Colonic mucosa (tissue), 4 donors: ENCODE measurements at regions not wholly inside any gene's neighbourhood (a gene's known extent, or its start where the extent isn't known, plus 50 kb on each side); places are given as distances from the start of the nearest gene placed in this dataset.

Source experiments
- DNase-seq: peaks from one replicate; pipeline ENCODE4 v3.0.0-alpha.2; 2020
- H3K27ac ChIP-seq: fragments of 200-600 bp; one replicate; pipeline ENCODE4 v1.8.0; 2021
- H3K27me3 ChIP-seq: fragments of 200-600 bp; one replicate; pipeline ENCODE4 v1.8.0; 2021
- H3K36me3 ChIP-seq: fragments of 200-600 bp; one replicate; pipeline ENCODE4 v1.8.0; 2021
- H3K4me1 ChIP-seq: fragments of 200-600 bp; one replicate; pipeline ENCODE4 v1.8.0; 2021; ENCODE audit warnings: mild to moderate bottlenecking
- H3K4me3 ChIP-seq: fragments of 200-600 bp; one replicate; pipeline ENCODE4 v1.8.0; 2021
- H3K9ac ChIP-seq, 2 donors: one replicate each; pipeline ENCODE4 v1.7.0; 2013; ENCODE audit warnings: control low read depth in 2 of 2, low read depth in 2 of 2, low read length in 2 of 2
- H3K9me3 ChIP-seq: fragments of 200-600 bp; one replicate; pipeline ENCODE4 v1.8.0; 2021
- intact Hi-C: fragments of 100-400 bp; cut with DNase I; formaldehyde crosslinking; loops from one replicate; pipeline ENCODE4 v1.14.1; 2022
- TF ChIP-seq, protein P1 (sequence below): fragments of 200-600 bp; IDR thresholded peaks from one replicate; pipeline ENCODE4 v1.8.0; 2022; ENCODE audit warnings: antibody characterized with exemption, mild to moderate bottlenecking
- donor health status: healthy.
- donor health status: DM: no; HTN: no; CAD: no.
- donor health status: DM: no; HTN: no; CAD: no.

GRCh38 chr1:229119876-229120275 is 151.0 kb upstream of the RAB4A start:
- Histone ChIP-seq H3K9me3 (no peaks in the 10 kb centered on the region), H3K4me3 (no peak overlapping the region), H3K36me3 (no peaks in the 10 kb centered on the region), H3K27ac (no peak overlapping the region), H3K9ac (no peak overlapping the region), H3K27me3 (no peaks in the 10 kb centered on the region), H3K4me1 (no peaks in the 10 kb centered on the region)
- DNase-seq: no peak
- intact Hi-C loops: no loop called here
- TF ChIP-seq, protein P1, sequence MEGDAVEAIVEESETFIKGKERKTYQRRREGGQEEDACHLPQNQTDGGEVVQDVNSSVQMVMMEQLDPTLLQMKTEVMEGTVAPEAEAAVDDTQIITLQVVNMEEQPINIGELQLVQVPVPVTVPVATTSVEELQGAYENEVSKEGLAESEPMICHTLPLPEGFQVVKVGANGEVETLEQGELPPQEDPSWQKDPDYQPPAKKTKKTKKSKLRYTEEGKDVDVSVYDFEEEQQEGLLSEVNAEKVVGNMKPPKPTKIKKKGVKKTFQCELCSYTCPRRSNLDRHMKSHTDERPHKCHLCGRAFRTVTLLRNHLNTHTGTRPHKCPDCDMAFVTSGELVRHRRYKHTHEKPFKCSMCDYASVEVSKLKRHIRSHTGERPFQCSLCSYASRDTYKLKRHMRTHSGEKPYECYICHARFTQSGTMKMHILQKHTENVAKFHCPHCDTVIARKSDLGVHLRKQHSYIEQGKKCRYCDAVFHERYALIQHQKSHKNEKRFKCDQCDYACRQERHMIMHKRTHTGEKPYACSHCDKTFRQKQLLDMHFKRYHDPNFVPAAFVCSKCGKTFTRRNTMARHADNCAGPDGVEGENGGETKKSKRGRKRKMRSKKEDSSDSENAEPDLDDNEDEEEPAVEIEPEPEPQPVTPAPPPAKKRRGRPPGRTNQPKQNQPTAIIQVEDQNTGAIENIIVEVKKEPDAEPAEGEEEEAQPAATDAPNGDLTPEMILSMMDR: no peak

GRCh38 chr1:229121845-229122436 is 149.0 kb upstream of the RAB4A start:
- TF ChIP-seq, protein P1: no peak
- Histone ChIP-seq H3K27ac (no peak overlapping the region), H3K4me1 (no peaks in the 10 kb centered on the region), H3K36me3 (no peaks in the 10 kb centered on the region), H3K4me3 (no peak overlapping the region), H3K9me3 (no peaks in the 10 kb centered on the region), H3K9ac (no peak overlapping the region), H3K27me3 (no peaks in the 10 kb centered on the region)
- intact Hi-C loops: no loop called here
- no peak for DNase-seq

DNA sequence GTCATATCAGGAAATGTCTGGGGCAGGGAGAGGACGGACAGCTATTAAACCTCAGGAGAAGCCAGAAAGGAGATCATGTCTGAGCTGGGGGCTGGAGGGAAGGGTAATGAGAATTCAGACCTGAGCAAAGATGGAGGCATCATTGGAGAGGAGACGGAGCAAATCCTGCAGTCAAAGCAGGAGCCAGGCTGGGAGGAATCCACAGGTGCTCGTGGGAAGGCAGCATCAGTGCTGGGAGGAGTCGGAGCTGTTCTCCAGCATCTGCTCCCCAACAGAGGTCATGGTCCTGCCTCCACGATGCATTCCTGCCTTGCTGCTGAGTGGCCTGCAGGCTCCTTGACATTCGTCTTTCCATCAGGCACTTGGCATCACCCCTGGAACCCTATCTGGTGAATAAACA is 148.3 kb upstream of the RAB4A start:
- no peak overlapping the region for H3K27ac ChIP-seq
- H3K4me1 ChIP-seq: no peaks in the 10 kb centered on the region

GRCh38 chr1:229124116-229124515 is 146.8 kb upstream of the RAB4A start:
- Histone ChIP-seq H3K9ac (no peak overlapping the region), H3K27ac (no peak overlapping the region), H3K36me3 (no peaks in the 10 kb centered on the region), H3K27me3 (no peaks in the 10 kb centered on the region), H3K4me1 (peaks cover under 1% of the 10 kb centered on the region), H3K9me3 (no peaks in the 10 kb centered on the region), H3K4me3 (no peak overlapping the region)
- intact Hi-C loops: no loop called here
- no peak for DNase-seq
- TF ChIP-seq, protein P1: no peak

More for the DNA sequence above, 148.3 kb upstream of the RAB4A start:
- H3K9me3 ChIP-seq: no peaks in the 10 kb centered on the region
- TF ChIP-seq, protein P1: no peak
- intact Hi-C loops: no loop called here
- no peak overlapping the region for H3K4me3 ChIP-seq
- no peak overlapping the region for H3K9ac ChIP-seq
- H3K27me3 ChIP-seq: no peaks in the 10 kb centered on the region
- no peaks in the 10 kb centered on the region for H3K36me3 ChIP-seq
- DNase-seq: no peak

DNA sequence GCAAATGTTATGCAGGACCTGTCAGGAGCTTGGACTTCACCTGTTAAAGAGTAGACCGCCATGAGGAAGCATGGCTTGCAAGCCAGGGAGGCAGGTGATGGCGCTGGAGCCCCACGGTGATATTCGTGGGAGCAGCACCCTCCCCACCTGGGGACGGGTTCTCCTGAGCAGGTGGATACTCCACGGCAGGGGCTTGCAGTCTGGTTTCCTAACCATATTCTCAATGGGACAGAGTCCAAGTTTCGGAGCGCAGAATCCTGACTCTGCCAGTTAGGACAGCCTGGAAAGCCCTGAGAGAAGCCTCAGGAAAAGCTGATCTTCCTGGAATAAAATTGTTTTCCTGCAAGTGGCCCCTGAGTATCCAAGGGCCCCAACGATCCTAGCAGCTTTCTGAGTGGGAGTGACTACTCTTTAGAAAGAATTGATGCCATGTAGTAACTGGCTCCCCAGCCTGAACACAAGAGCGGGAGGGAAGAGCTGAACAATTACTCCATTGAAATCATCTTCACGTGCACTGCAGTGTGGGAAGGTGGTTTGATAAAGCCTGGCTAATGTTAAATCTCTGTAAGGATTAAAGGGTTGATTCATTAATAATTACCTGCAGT is 146.3 kb upstream of the RAB4A start:
- H3K27me3 ChIP-seq: no peaks in the 10 kb centered on the region
- TF ChIP-seq, protein P1: no peak
- H3K36me3 ChIP-seq: no peaks in the 10 kb centered on the region
- intact Hi-C loops: no loop called here
- H3K27ac ChIP-seq: no peak overlapping the region
- H3K4me3 ChIP-seq: no peak overlapping the region
- H3K4me1 ChIP-seq: peaks cover 5% of the 10 kb centered on the region
- H3K9ac ChIP-seq: no peak overlapping the region
- H3K9me3 ChIP-seq: no peaks in the 10 kb centered on the region
- DNase-seq: no peak
